Panc1 (cell line): ENCODE measurements at regions not wholly inside any gene's neighbourhood (a gene's known extent, or its start where the extent isn't known, plus 50 kb on each side); places are given as distances from the start of the nearest gene placed in this dataset.

Experiments used
- ATAC-seq: fragments of 200-7000 bp; cut with Tn5 transposase; 2 replicates; pipeline ENCODE4 v1.9.1; 2020; ENCODE audit warnings: mild to moderate bottlenecking, moderate library complexity
- BruUV-seq: library from RNA; stranded (reverse); fragments of 400-500 nt; replicated peaks from 2 replicates; lab custom pipeline; 2021; lab: Mats Ljungman, UMichigan
- CTCF ChIA-PET: fragments of 300-600 bp; sonication (Branson Sonifier 250); formaldehyde crosslinking; loops from one replicate; lab custom pipeline; 2022; ENCODE audit warnings: antibody characterized with exemption; lab: Charles Lee
- POLR2A ChIA-PET: fragments of 300-600 bp; sonication (Branson Sonifier 250); formaldehyde crosslinking; loops from one replicate; lab custom pipeline; 2022; ENCODE audit warnings: antibody characterized with exemption; lab: Charles Lee
- DNase-seq: peaks from one replicate; pipeline ENCODE4 v3.0.0-alpha.2; 2010; ENCODE audit warnings: low read depth, low spot score
- H3K27ac ChIP-seq: 2 replicates; pipeline ENCODE4 v1.5.1; 2011; ENCODE audit warnings: mild to moderate bottlenecking, low read length, inconsistent platforms
- H3K27me3 ChIP-seq: fragments of 200-500 bp; sonication (Bioruptor generic); 2 replicates; pipeline ENCODE4 v1.6.0; 2014; ENCODE audit warnings: low read length, inconsistent platforms; ENCODE audit not compliant: control insufficient read depth, insufficient read depth
- H3K36me3 ChIP-seq: fragments of 200-500 bp; sonication (Bioruptor generic); 2 replicates; pipeline ENCODE4 v1.5.1; 2014; ENCODE audit warnings: inconsistent platforms, mild to moderate bottlenecking, low read length, moderate library complexity; ENCODE audit not compliant: control insufficient read depth, insufficient read depth
- H3K4me1 ChIP-seq: 2 replicates; pipeline ENCODE4 v1.5.1; 2011; ENCODE audit warnings: inconsistent platforms, mild to moderate bottlenecking, low read length, moderate library complexity; ENCODE audit not compliant: control insufficient read depth, insufficient read depth
- H3K4me3 ChIP-seq, 2 experiments: 2 replicates each; pipeline ENCODE4 v1.5.1; 2011 to 2012; ENCODE audit warnings: low read depth in 2 of 2, low read length in 2 of 2, mild to moderate bottlenecking in 2 of 2, inconsistent platforms in 1 of 2, moderate library complexity in 1 of 2
- H3K9me3 ChIP-seq: fragments of 200-500 bp; sonication (Bioruptor generic); 2 replicates; pipeline ENCODE4 v1.5.1; 2014; ENCODE audit warnings: low read depth, mild to moderate bottlenecking, inconsistent platforms, low read length, moderate library complexity; ENCODE audit not compliant: control insufficient read depth, insufficient read depth
- CTCF ChIP-seq: fragments of 450-650 bp; IDR thresholded peaks from 2 replicates; pipeline ENCODE4 v1.5.1; 2017; ENCODE audit warnings: mild to moderate bottlenecking
- POLR2AphosphoS5 ChIP-seq: IDR thresholded peaks from 2 replicates; pipeline ENCODE4 v1.6.1; 2012; ENCODE audit warnings: mild to moderate bottlenecking, low read depth, low read length, moderate library complexity
- REST ChIP-seq, 2 experiments: IDR thresholded peaks; 2 replicates each; pipeline ENCODE4 v1.6.1; 2011 to 2012; ENCODE audit warnings: low read depth in 2 of 2, control low read depth in 1 of 2, low read length in 1 of 2, mild to moderate bottlenecking in 1 of 2, moderate library complexity in 1 of 2; ENCODE audit not compliant: insufficient read depth in 1 of 2
- SIN3A ChIP-seq: IDR thresholded peaks from 2 replicates; pipeline ENCODE4 v1.6.1; 2012; ENCODE audit warnings: low read depth, mild to moderate bottlenecking, low read length, moderate library complexity, borderline replicate concordance; ENCODE audit not compliant: insufficient read depth
- TCF7L2 ChIP-seq: IDR thresholded peaks from 2 replicates; pipeline ENCODE4 v1.6.1; 2011; ENCODE audit warnings: mild to moderate bottlenecking, low read depth, low read length, inconsistent platforms
- in situ Hi-C: cut with HindIII; loops from 2 replicates; pipeline ENCODE4 v1.10.0; 2016; ENCODE audit warnings: low sequenced_read_pairs, low pct_unique_long_range_greater_than_20kb
- intact Hi-C: fragments of 100-400 bp; cut with micrococcal nuclease; formaldehyde crosslinking; loops from one replicate; pipeline ENCODE4 v1.10.0; 2022; ENCODE audit not compliant: unreplicated experiment

- BruUV-seq = no TSS peak
- no peak for DNase-seq
Measured at GRCh38 chr18:38751211-38751610, 1185.6 kb upstream of the CELF4 start.

GRCh38 chr18:38750751-38751150, 1185.2 kb upstream of the CELF4 start:
- ChIA-PET CTCF (no interaction called here), POLR2A (interaction anchor here (0.7 kb wide), 1 partner anchor 1134 kb away, joined by 3 read pairs; no protein-coding TSS in a partner anchor)
- intact Hi-C loops (no loop called here), in situ Hi-C loops (no loop called here)
- TF ChIP-seq SIN3A (no peak), POLR2AphosphoS5 (no peak), TCF7L2 (no peak), CTCF (no peak), REST (IDR thresholded peaks at IDR 0.05; ENCODE audit: insufficient read depth in 1 of 2, low read depth in 2 of 2, low read length in 1 of 2) (no peak)
- Histone ChIP-seq H3K27ac (no peak overlapping the region), H3K4me1 (no peaks in the 10 kb centered on the region), H3K27me3 (no peaks in the 10 kb centered on the region), H3K9me3 (no peaks in the 10 kb centered on the region), H3K4me3 (no peak overlapping the region), H3K36me3 (no peaks in the 10 kb centered on the region)
- no peak for ATAC-seq
- BruUV-seq = no TSS peak
- no peak for DNase-seq

More at GRCh38 chr18:38751211-38751610, 1185.6 kb upstream of the CELF4 start:
- Histone ChIP-seq H3K27me3 (no peaks in the 10 kb centered on the region), H3K36me3 (no peaks in the 10 kb centered on the region), H3K27ac (no peak overlapping the region), H3K4me3 (no peak overlapping the region), H3K9me3 (no peaks in the 10 kb centered on the region), H3K4me1 (no peaks in the 10 kb centered on the region)
- no peak for ATAC-seq
- TF ChIP-seq SIN3A = no peak
- no peak for TF ChIP-seq REST (IDR thresholded peaks at IDR 0.05; ENCODE audit: insufficient read depth in 1 of 2, low read depth in 2 of 2, low read length in 1 of 2)
- no peak for TF ChIP-seq CTCF
- TF ChIP-seq POLR2AphosphoS5 = no peak
- TF ChIP-seq TCF7L2 = no peak
- ChIA-PET CTCF (no interaction called here), POLR2A (interaction anchor here (0.7 kb wide), 1 partner anchor 1134 kb away, joined by 3 read pairs; no protein-coding TSS in a partner anchor)
- in situ Hi-C loops (no loop called here), intact Hi-C loops (no loop called here)
